DOHH2 (cell line): ENCODE measurements at regions not wholly inside any gene's neighbourhood (a gene's known extent, or its start where the extent isn't known, plus 50 kb on each side); places are given as distances from the start of the nearest gene placed in this dataset.

Experiments used
- CTCF ChIP-seq: fragments of 200-600 bp; sonication (generic); IDR thresholded peaks from one replicate; pipeline ENCODE4 v1.5.1; 2014; ENCODE audit warnings: antibody characterized with exemption, mild to moderate bottlenecking, low read depth, low read length; ENCODE audit not compliant: poor library complexity, severe bottlenecking
- EZH2phosphoT487 ChIP-seq: fragments of 200-600 bp; sonication (generic); IDR thresholded peaks from 2 replicates; pipeline ENCODE4 v1.6.1; 2017; ENCODE audit warnings: borderline replicate concordance, mild to moderate bottlenecking, antibody characterized with exemption, low read length, moderate library complexity, mixed read lengths

GRCh38 chr14:62064751-62065323 lies 302.6 kb downstream of the SNAPC1 start:
- no peak for TF ChIP-seq CTCF
- TF ChIP-seq EZH2phosphoT487: no peak
